AG04450 (cell line): ENCODE measurements at regions not wholly inside any gene's neighbourhood (a gene's known extent, or its start where the extent isn't known, plus 50 kb on each side); places are given as distances from the start of the nearest gene placed in this dataset.

Source experiments
- CTCF ChIA-PET: fragments of 300-600, 350-600 bp; formaldehyde crosslinking; extraction: SDS; loops from one replicate; lab custom pipeline; 2022; ENCODE audit warnings: antibody characterized with exemption, inconsistent platforms; lab: Charles Lee
- POLR2A ChIA-PET: fragments of 350-600 bp; formaldehyde crosslinking; extraction: SDS; loops from one replicate; lab custom pipeline; 2021; ENCODE audit warnings: antibody characterized with exemption, inconsistent platforms; lab: Yijun Ruan, JAX
- DNase-seq: peaks from one replicate; pipeline ENCODE4 v3.0.0-alpha.2; 2011; ENCODE audit warnings: low read depth, low spot score
- H3K27ac ChIP-seq: one replicate; pipeline ENCODE4 v1.5.1; 2012; ENCODE audit warnings: low read depth, low read length, control low read depth
- H3K27me3 ChIP-seq: one replicate; pipeline ENCODE4 v1.6.0; 2012; ENCODE audit warnings: low read length; ENCODE audit not compliant: control insufficient read depth, insufficient read depth
- H3K4me3 ChIP-seq: 2 replicates; pipeline ENCODE4 v1.5.1; 2011; ENCODE audit warnings: mild to moderate bottlenecking, low read depth, low read length, control low read depth
- H3K9me3 ChIP-seq: 2 replicates; pipeline ENCODE4 v1.5.1; 2012; ENCODE audit warnings: low read length; ENCODE audit not compliant: control insufficient read depth, insufficient read depth
- TF ChIP-seq, protein P1 (sequence below): IDR thresholded peaks from 2 replicates; pipeline ENCODE4 v1.5.1; 2011; ENCODE audit warnings: low read depth, low read length, control low read depth, inconsistent platforms

DNA sequence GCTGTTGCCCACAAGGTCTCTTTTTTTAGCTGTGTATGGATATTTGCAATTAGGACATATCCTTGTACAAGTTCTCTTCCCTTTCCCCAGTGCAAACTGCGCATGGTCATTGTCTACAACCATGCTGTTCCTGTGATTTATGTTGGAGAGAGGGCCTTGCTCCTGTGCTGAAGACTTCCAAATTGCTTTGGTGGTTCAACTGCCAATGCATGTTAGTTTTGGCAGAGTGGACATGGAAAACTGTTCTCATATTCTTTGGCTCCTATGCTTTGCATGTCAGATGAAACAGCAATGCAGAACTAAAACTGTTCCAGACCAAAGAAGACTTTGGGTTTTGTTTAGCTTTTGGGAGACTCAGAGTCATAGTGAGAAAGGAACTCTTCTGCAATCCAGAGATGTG lies 148.8 kb upstream of the EDNRA start:
- TF ChIP-seq, protein P1, sequence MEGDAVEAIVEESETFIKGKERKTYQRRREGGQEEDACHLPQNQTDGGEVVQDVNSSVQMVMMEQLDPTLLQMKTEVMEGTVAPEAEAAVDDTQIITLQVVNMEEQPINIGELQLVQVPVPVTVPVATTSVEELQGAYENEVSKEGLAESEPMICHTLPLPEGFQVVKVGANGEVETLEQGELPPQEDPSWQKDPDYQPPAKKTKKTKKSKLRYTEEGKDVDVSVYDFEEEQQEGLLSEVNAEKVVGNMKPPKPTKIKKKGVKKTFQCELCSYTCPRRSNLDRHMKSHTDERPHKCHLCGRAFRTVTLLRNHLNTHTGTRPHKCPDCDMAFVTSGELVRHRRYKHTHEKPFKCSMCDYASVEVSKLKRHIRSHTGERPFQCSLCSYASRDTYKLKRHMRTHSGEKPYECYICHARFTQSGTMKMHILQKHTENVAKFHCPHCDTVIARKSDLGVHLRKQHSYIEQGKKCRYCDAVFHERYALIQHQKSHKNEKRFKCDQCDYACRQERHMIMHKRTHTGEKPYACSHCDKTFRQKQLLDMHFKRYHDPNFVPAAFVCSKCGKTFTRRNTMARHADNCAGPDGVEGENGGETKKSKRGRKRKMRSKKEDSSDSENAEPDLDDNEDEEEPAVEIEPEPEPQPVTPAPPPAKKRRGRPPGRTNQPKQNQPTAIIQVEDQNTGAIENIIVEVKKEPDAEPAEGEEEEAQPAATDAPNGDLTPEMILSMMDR = no peak
- Histone ChIP-seq H3K27ac (no peak overlapping the region), H3K27me3 (no peaks in the 10 kb centered on the region), H3K9me3 (no peaks in the 10 kb centered on the region), H3K4me3 (no peak overlapping the region)
- POLR2A ChIA-PET = no interaction called here
- CTCF ChIA-PET = interaction anchor here (1.1 kb wide), 1 partner anchor 535 kb away, joined by 4 read pairs; no protein-coding TSS in a partner anchor
- no peak for DNase-seq

DNA sequence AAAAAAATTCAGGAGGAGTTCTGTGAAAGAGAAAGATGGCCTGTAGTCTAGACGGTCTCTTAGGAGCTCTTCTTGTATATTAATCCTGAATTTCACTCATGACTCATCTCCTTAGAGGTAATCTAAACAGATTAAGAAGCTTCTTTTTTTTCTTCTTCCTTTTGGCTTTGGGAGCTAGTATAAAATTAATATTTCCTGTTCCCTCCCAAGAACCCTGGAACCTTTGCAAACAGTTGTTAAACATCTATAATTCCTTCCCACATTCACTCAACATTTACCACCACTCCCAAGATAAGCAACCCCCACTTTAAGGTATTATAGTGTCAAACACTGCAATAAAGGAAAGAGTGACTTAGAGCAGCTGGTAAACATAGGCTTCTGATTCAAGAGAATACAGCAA lies 146.4 kb upstream of the EDNRA start:
- Histone ChIP-seq H3K27ac (no peak overlapping the region), H3K9me3 (no peaks in the 10 kb centered on the region), H3K27me3 (no peaks in the 10 kb centered on the region), H3K4me3 (no peak overlapping the region)
- ChIA-PET POLR2A (interaction anchor here (0.6 to 1.0 kb wide), 2 partner anchors 16 to 57 kb away, joined by 3 read pairs; no protein-coding TSS in a partner anchor), CTCF (interaction anchor here (0.6 to 0.9 kb wide), 3 partner anchors 73 to 223 kb away, joined by 3 to 8 read pairs (median 4); no protein-coding TSS in a partner anchor)
- no peak for DNase-seq
- TF ChIP-seq, protein P1 = no peak

DNA sequence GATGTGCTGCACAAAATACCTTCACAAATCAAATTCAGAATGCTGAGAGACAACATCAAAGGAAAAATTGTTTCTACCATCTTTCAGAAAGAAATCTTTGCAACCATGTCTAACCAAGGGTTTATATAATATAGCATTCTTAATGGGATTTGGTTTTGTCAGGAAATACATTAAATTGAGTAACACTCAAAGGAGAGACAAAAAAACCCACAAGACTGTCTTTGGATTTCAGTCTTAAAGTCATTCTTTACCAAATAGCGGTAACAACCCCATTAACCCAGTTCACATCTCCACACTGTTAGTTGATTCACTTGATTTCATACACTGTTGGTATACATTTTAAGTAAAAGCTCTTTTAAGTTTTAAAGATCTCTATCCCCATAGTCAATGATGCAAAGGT lies 145.7 kb upstream of the EDNRA start:
- TF ChIP-seq, protein P1 = no peak
- Histone ChIP-seq H3K27me3 (no peaks in the 10 kb centered on the region), H3K27ac (no peak overlapping the region), H3K4me3 (no peak overlapping the region), H3K9me3 (no peaks in the 10 kb centered on the region)
- ChIA-PET POLR2A (interaction anchor here (1.0 kb wide), 1 partner anchor 57 kb away, joined by 3 read pairs; no protein-coding TSS in a partner anchor), CTCF (interaction anchor here (0.8 to 0.9 kb wide), 2 partner anchors 72 to 174 kb away, joined by 3 to 4 read pairs; no protein-coding TSS in a partner anchor)
- no peak for DNase-seq

DNA sequence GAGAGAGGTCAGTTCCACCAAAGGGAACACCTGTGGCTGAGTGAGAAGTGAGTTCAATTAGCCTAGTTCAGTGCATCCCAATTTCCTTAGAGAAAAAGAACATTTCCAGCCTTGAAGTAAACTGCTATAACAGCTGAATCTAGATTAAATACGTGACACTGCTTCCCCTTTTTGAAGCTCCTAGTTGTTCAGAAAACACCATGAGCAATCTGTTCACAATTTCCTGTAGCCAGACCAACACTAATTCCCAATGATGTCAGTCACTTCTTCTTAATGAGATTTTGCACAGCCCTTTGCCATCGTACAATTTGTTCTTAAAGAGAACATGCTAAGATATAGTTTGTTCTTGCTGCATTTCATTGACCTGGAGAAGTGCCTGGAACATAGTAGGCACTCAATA lies 144.6 kb upstream of the EDNRA start:
- ChIA-PET POLR2A (no interaction called here), CTCF (no interaction called here)
- no peak overlapping the region for H3K4me3 ChIP-seq
- no peak for DNase-seq
- H3K27me3 ChIP-seq = no peaks in the 10 kb centered on the region
- no peak overlapping the region for H3K27ac ChIP-seq
- no peaks in the 10 kb centered on the region for H3K9me3 ChIP-seq
- TF ChIP-seq, protein P1 = no peak

DNA sequence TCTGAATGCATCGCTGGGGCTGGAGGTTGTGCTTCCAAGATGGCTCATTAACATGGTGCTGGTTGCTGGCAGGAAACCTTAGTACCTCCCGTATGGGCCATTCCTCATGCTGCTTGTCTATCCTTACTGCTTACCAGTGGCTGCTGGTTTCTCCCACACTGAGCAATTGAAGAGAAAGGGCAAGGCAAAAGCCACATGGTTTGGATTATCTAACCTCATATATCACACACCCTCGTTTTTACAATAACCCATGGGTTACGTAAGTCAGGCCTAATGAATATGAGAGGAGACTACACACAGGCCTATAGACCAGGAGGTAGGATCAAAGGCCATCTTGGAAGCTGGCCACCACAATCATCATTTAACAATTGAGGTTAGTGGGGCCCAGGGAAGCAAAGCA lies 141.8 kb upstream of the EDNRA start:
- TF ChIP-seq, protein P1 = no peak
- H3K27me3 ChIP-seq = no peaks in the 10 kb centered on the region
- H3K4me3 ChIP-seq = no peak overlapping the region
- no peak for DNase-seq
- no peak overlapping the region for H3K27ac ChIP-seq
- CTCF ChIA-PET = interaction anchor here (0.8 kb wide), 1 partner anchor 228 kb away, joined by 4 read pairs; no protein-coding TSS in a partner anchor
- no peaks in the 10 kb centered on the region for H3K9me3 ChIP-seq
- POLR2A ChIA-PET = no interaction called here
